ENCODE measurements at regions not wholly inside any gene's neighbourhood (a gene's known extent, or its start where the extent isn't known, plus 50 kb on each side); places are given as distances from the start of the nearest gene placed in this dataset.

- in situ Hi-C loops (cut with HindIII; ENCODE audit: low sequenced_read_pairs): no loop called here
- DNase-seq (ENCODE audit: low read depth, low spot score): no peak
- H3K4me3 ChIP-seq (ENCODE audit: low read depth, low read length): no peak overlapping the region
- TF ChIP-seq CTCF (IDR thresholded peaks at IDR 0.05; ENCODE audit: low read depth, low read length): no peak
Measured at GRCh38 chr2:4951368-4951767, 740.8 kb upstream of the SOX11 start.

- TF ChIP-seq CTCF (IDR thresholded peaks at IDR 0.05; ENCODE audit: low read depth, low read length): no peak
- in situ Hi-C loops (cut with HindIII; ENCODE audit: low sequenced_read_pairs): no loop called here
- H3K4me3 ChIP-seq (ENCODE audit: low read depth, low read length): no peak overlapping the region
- DNase-seq (ENCODE audit: low read depth, low spot score): no peak
Measured at GRCh38 chr2:4959219-4959618, 733.0 kb upstream of the SOX11 start.

GRCh38 chr2:4962419-4962818 lies 729.8 kb upstream of the SOX11 start:
- in situ Hi-C loops (cut with HindIII; ENCODE audit: low sequenced_read_pairs): no loop called here
- no peak for TF ChIP-seq CTCF (IDR thresholded peaks at IDR 0.05; ENCODE audit: low read depth, low read length)
- H3K4me3 ChIP-seq (ENCODE audit: low read depth, low read length): no peak overlapping the region
- no peak for DNase-seq (ENCODE audit: low read depth, low spot score)

- DNase-seq (ENCODE audit: low read depth, low spot score): no peak
- TF ChIP-seq CTCF (IDR thresholded peaks at IDR 0.05; ENCODE audit: low read depth, low read length): no peak
- in situ Hi-C loops (cut with HindIII; ENCODE audit: low sequenced_read_pairs): no loop called here
- no peak overlapping the region for H3K4me3 ChIP-seq (ENCODE audit: low read depth, low read length)
Measured at GRCh38 chr2:4963106-4963505, 729.1 kb upstream of the SOX11 start.

- DNase-seq (ENCODE audit: low read depth, low spot score): no peak
- in situ Hi-C loops (cut with HindIII; ENCODE audit: low sequenced_read_pairs): no loop called here
- H3K4me3 ChIP-seq (ENCODE audit: low read depth, low read length): no peak overlapping the region
- TF ChIP-seq CTCF (IDR thresholded peaks at IDR 0.05; ENCODE audit: low read depth, low read length): no peak
Measured at GRCh38 chr2:4964001-4964540, 728.1 kb upstream of the SOX11 start.

GRCh38 chr2:4964579-4964978 lies 727.6 kb upstream of the SOX11 start:
- H3K4me3 ChIP-seq (ENCODE audit: low read depth, low read length): no peak overlapping the region
- TF ChIP-seq CTCF (IDR thresholded peaks at IDR 0.05; ENCODE audit: low read depth, low read length): no peak

More at GRCh38 chr2:4964579-4964978, 727.6 kb upstream of the SOX11 start:
- in situ Hi-C loops (cut with HindIII; ENCODE audit: low sequenced_read_pairs): no loop called here
- DNase-seq (ENCODE audit: low read depth, low spot score): no peak
